ENCODE measurements at regions not wholly inside any gene's neighbourhood (a gene's known extent, or its start where the extent isn't known, plus 50 kb on each side); places are given as distances from the start of the nearest gene placed in this dataset.

- no peaks in the 10 kb centered on the region for H3K9me3 ChIP-seq (ENCODE audit: low read length)
- TF ChIP-seq REST (IDR thresholded peaks at IDR 0.05; ENCODE audit: borderline replicate concordance) (no peak), POLR2AphosphoS5 (IDR thresholded peaks at IDR 0.05) (no peak), RAD21 (conservative IDR thresholded peaks at IDR 0.05) (no peak), EP300 (conservative IDR thresholded peaks at IDR 0.05; ENCODE audit: poor library complexity, severe bottlenecking) (no peak), CTCF (IDR thresholded peaks at IDR 0.05; ENCODE audit: poor library complexity, severe bottlenecking) (no peak), EZH2 (IDR thresholded peaks at IDR 0.05; ENCODE audit: borderline replicate concordance, insufficient read depth, low read length, poor library complexity, severe bottlenecking) (no peak), MXI1 (conservative IDR thresholded peaks at IDR 0.05; ENCODE audit: poor library complexity, severe bottlenecking) (no peak), TAF1 (IDR thresholded peaks at IDR 0.05; ENCODE audit: low read depth) (no peak), SMC3 (conservative IDR thresholded peaks at IDR 0.05; ENCODE audit: poor library complexity) (no peak)
- no peaks in the 10 kb centered on the region for H3F3A ChIP-seq (ENCODE audit: insufficient read depth, low read length, poor library complexity, severe bottlenecking)
- no peaks in the 10 kb centered on the region for H3K9me2 ChIP-seq (ENCODE audit: insufficient read depth, low read length)
- no peak overlapping the region for H3K4me2 ChIP-seq (ENCODE audit: low read length)
- no peaks in the 10 kb centered on the region for H4K20me1 ChIP-seq (ENCODE audit: insufficient read depth)
- H3K36me3 ChIP-seq (ENCODE audit: insufficient read depth, low read length) = no peaks in the 10 kb centered on the region
- no peaks in the 10 kb centered on the region for H3K79me2 ChIP-seq (replicated peaks; ENCODE audit: insufficient read depth, low read length)
- no peaks in the 10 kb centered on the region for H3K27me3 ChIP-seq (ENCODE audit: insufficient read depth, low read depth, low read length)
- no peak overlapping the region for H3K4me3 ChIP-seq (ENCODE audit: low read length)
- no peak overlapping the region for H3K27ac ChIP-seq (ENCODE audit: low read length)
- H2AFZ ChIP-seq (ENCODE audit: low read depth, low read length) = no peak overlapping the region
- H3K9ac ChIP-seq (ENCODE audit: low read length) = no peak overlapping the region
These were observed 88.0 kb upstream of the SLC12A2 start for GRCh38 chr5:127995556-127995955.

GRCh38 chr5:127997201-127997704, 86.3 kb upstream of the SLC12A2 start:
- Histone ChIP-seq H2AFZ (ENCODE audit: low read depth, low read length) (no peak overlapping the region), H3K4me2 (ENCODE audit: low read length) (no peak overlapping the region), H3K36me3 (ENCODE audit: insufficient read depth, low read length) (no peaks in the 10 kb centered on the region), H3K9ac (ENCODE audit: low read length) (no peak overlapping the region), H3K79me2 (replicated peaks; ENCODE audit: insufficient read depth, low read length) (no peaks in the 10 kb centered on the region), H3K9me3 (ENCODE audit: low read length) (no peaks in the 10 kb centered on the region), H3K27me3 (ENCODE audit: insufficient read depth, low read depth, low read length) (no peaks in the 10 kb centered on the region), H4K20me1 (ENCODE audit: insufficient read depth) (no peaks in the 10 kb centered on the region), H3K9me2 (ENCODE audit: insufficient read depth, low read length) (no peaks in the 10 kb centered on the region), H3K4me3 (ENCODE audit: low read length) (no peak overlapping the region), H3K27ac (ENCODE audit: low read length) (no peak overlapping the region), H3F3A (ENCODE audit: insufficient read depth, low read length, poor library complexity, severe bottlenecking) (no peaks in the 10 kb centered on the region)
- TF ChIP-seq EZH2 (IDR thresholded peaks at IDR 0.05; ENCODE audit: borderline replicate concordance, insufficient read depth, low read length, poor library complexity, severe bottlenecking) (no peak), MXI1 (conservative IDR thresholded peaks at IDR 0.05; ENCODE audit: poor library complexity, severe bottlenecking) (no peak), POLR2AphosphoS5 (IDR thresholded peaks at IDR 0.05) (no peak), TAF1 (IDR thresholded peaks at IDR 0.05; ENCODE audit: low read depth) (no peak), RAD21 (conservative IDR thresholded peaks at IDR 0.05) (no peak), EP300 (conservative IDR thresholded peaks at IDR 0.05; ENCODE audit: poor library complexity, severe bottlenecking) (no peak), REST (IDR thresholded peaks at IDR 0.05; ENCODE audit: borderline replicate concordance) (no peak), SMC3 (conservative IDR thresholded peaks at IDR 0.05; ENCODE audit: poor library complexity) (no peak), CTCF (IDR thresholded peaks at IDR 0.05; ENCODE audit: poor library complexity, severe bottlenecking) (no peak)
